ENCODE measurements at regions not wholly inside any gene's neighbourhood (a gene's known extent, or its start where the extent isn't known, plus 50 kb on each side); places are given as distances from the start of the nearest gene placed in this dataset.

DNA sequence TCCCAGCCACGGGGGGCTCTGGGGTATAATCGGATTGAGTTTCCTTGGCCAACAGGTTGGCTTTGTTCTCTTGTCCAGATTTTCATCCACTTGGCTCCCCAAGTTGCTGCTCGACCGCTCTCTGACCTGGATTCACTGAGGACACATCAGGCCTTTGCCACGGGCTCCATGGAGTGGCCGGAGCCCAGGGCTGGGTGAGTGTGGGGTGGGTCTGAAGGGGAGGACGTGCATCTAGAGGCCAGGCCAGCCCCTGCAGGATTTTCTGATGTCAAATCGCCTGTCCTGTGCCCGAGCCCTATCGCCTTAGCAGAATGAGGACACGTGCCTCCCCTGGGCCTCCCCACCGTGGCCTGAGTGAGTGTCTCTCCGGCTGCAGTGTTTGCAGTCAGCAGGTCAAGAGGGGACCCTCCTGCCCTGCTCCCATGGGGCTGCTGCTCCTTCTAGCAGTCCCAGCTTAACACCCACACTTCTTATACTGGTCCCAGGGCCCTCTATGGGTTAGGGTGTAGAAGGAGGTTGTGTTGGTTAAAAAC, 89.1 kb upstream of the BOD1 start:
- no peak for TF ChIP-seq ZBTB8A (tag by site-specific recombination; IDR thresholded peaks at IDR 0.05)
- TF ChIP-seq AEBP2 (tag by site-specific recombination; IDR thresholded peaks at IDR 0.05; ENCODE audit: borderline replicate concordance), result no peak
- no peak for TF ChIP-seq ZNF239 (tag by site-specific recombination; IDR thresholded peaks at IDR 0.05)
- TF ChIP-seq, protein P1, sequence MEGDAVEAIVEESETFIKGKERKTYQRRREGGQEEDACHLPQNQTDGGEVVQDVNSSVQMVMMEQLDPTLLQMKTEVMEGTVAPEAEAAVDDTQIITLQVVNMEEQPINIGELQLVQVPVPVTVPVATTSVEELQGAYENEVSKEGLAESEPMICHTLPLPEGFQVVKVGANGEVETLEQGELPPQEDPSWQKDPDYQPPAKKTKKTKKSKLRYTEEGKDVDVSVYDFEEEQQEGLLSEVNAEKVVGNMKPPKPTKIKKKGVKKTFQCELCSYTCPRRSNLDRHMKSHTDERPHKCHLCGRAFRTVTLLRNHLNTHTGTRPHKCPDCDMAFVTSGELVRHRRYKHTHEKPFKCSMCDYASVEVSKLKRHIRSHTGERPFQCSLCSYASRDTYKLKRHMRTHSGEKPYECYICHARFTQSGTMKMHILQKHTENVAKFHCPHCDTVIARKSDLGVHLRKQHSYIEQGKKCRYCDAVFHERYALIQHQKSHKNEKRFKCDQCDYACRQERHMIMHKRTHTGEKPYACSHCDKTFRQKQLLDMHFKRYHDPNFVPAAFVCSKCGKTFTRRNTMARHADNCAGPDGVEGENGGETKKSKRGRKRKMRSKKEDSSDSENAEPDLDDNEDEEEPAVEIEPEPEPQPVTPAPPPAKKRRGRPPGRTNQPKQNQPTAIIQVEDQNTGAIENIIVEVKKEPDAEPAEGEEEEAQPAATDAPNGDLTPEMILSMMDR (tag by site-specific recombination; IDR thresholded peaks at IDR 0.05), result no peak
- no peak for TF ChIP-seq ZNF350 (tag by site-specific recombination; IDR thresholded peaks at IDR 0.05)
- TF ChIP-seq, protein P2, sequence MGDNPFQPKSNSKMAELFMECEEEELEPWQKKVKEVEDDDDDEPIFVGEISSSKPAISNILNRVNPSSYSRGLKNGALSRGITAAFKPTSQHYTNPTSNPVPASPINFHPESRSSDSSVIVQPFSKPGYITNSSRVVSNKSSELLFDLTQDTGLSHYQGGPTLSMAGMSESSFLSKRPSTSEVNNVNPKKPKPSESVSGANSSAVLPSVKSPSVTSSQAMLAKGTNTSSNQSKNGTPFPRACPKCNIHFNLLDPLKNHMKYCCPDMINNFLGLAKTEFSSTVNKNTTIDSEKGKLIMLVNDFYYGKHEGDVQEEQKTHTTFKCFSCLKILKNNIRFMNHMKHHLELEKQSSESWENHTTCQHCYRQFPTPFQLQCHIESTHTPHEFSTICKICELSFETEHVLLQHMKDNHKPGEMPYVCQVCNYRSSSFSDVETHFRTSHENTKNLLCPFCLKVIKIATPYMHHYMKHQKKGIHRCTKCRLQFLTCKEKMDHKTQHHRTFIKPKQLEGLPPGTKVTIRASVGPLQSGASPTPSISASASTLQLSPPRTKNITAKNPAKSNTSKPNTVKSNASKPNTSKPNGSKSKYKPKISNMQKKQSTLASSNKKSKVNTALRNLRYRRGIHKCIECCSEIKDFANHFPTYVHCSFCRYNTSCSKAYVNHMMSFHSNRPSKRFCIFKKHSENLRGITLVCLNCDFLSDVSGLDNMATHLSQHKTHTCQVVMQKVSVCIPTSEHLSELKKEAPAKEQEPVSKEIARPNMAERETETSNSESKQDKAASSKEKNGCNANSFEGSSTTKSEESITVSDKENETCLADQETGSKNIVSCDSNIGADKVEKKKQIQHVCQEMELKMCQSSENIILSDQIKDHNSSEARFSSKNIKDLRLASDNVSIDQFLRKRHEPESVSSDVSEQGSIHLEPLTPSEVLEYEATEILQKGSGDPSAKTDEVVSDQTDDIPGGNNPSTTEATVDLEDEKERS (tag by site-specific recombination; IDR thresholded peaks at IDR 0.05), result no peak
- no peak for TF ChIP-seq ZBTB17 (tag by site-specific recombination; IDR thresholded peaks at IDR 0.05)
- no peak for TF ChIP-seq KLF8 (tag by site-specific recombination; IDR thresholded peaks at IDR 0.05)
- no peak for TF ChIP-seq ZNF292 (tag by site-specific recombination; IDR thresholded peaks at IDR 0.05; ENCODE audit: borderline replicate concordance, low read depth)
- TF ChIP-seq, protein P3, sequence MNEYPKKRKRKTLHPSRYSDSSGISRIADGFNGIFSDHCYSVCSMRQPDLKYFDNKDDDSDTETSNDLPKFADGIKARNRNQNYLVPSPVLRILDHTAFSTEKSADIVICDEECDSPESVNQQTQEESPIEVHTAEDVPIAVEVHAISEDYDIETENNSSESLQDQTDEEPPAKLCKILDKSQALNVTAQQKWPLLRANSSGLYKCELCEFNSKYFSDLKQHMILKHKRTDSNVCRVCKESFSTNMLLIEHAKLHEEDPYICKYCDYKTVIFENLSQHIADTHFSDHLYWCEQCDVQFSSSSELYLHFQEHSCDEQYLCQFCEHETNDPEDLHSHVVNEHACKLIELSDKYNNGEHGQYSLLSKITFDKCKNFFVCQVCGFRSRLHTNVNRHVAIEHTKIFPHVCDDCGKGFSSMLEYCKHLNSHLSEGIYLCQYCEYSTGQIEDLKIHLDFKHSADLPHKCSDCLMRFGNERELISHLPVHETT (tag by site-specific recombination; IDR thresholded peaks at IDR 0.05), result no peak
- TF ChIP-seq ZNF776 (tag by site-specific recombination; IDR thresholded peaks at IDR 0.05; ENCODE audit: borderline replicate concordance), result no peak
- no peak for TF ChIP-seq ZNF549 (tag by site-specific recombination; IDR thresholded peaks at IDR 0.05)
- TF ChIP-seq ZNF169 (tag by site-specific recombination; IDR thresholded peaks at IDR 0.05), result no peak

All from HEK293 (cell line).